Esophagus squamous epithelium (tissue), 4 donors: ENCODE measurements at regions not wholly inside any gene's neighbourhood (a gene's known extent, or its start where the extent isn't known, plus 50 kb on each side); places are given as distances from the start of the nearest gene placed in this dataset.

ENCODE experiments used
- POLR2A ChIP-seq, 4 donors: fragments of 450-650 bp; IDR thresholded peaks; one replicate each; pipeline ENCODE4 v1.6.1; 2017; ENCODE audit warnings: antibody characterized with exemption in 4 of 4, mild to moderate bottlenecking in 4 of 4, moderate library complexity in 3 of 4
- TF ChIP-seq, protein P1 (sequence below), 6 experiments: fragments of 450-650 bp in 4 of 6; fragments of 200-600 bp in 2 of 6; sonication (generic) in 2 of 6; IDR thresholded peaks; one replicate each; pipeline ENCODE4 v1.5.1; 2016 to 2019; ENCODE audit warnings: antibody characterized with exemption in 6 of 6, mild to moderate bottlenecking in 4 of 6, moderate library complexity in 4 of 6

DNA sequence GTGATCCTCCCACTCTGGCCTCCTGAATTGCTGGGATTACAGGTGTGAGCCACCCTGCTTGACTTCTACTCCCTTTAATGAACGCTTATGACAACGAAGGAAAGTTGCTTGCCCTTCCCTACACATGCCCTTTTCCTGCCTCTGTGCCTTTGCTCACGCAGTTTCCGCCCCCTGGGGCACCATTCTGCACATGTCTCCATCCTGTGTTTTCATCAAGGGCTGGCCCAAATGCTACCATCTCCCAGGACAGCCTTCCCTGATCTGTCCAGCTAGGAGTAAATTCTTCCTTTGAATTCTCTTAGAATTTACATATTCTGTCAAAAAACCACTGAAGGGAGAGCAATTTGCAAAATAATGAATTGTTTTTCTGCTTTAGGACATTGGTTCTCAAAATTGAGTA lies 50.0 kb upstream of the KMT2C start:
- TF ChIP-seq, protein P1, sequence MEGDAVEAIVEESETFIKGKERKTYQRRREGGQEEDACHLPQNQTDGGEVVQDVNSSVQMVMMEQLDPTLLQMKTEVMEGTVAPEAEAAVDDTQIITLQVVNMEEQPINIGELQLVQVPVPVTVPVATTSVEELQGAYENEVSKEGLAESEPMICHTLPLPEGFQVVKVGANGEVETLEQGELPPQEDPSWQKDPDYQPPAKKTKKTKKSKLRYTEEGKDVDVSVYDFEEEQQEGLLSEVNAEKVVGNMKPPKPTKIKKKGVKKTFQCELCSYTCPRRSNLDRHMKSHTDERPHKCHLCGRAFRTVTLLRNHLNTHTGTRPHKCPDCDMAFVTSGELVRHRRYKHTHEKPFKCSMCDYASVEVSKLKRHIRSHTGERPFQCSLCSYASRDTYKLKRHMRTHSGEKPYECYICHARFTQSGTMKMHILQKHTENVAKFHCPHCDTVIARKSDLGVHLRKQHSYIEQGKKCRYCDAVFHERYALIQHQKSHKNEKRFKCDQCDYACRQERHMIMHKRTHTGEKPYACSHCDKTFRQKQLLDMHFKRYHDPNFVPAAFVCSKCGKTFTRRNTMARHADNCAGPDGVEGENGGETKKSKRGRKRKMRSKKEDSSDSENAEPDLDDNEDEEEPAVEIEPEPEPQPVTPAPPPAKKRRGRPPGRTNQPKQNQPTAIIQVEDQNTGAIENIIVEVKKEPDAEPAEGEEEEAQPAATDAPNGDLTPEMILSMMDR (IDR thresholded peaks at IDR 0.05) = no peak
- TF ChIP-seq POLR2A (IDR thresholded peaks at IDR 0.05) = no peak
